ENCODE measurements at regions not wholly inside any gene's neighbourhood (a gene's known extent, or its start where the extent isn't known, plus 50 kb on each side); places are given as distances from the start of the nearest gene placed in this dataset.
A peak's percentile ranks its signal among the peaks of the same experiment; 100 is the strongest.

DNA sequence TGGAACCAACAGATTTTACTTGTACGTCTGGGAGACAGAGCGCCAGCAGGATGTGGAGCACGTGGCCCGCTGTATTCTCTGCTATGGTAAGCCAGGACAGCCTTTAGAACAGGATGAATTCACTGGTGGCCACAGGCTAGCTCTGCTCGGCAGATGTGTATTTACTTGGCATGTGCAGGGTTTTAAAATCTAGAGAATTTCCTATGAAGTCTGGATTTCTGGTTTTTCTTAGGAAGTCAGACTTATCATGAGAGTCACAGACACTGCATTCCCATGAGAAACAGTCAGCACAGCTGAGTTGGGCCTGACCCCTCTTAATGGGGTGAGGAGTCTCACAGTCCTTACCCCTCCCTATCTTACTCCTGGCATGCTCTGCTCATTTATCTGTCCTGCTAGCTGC lies 84.6 kb upstream of the COL6A5 start:
- no peak for DNase-seq (ENCODE audit: low read depth)

DNA sequence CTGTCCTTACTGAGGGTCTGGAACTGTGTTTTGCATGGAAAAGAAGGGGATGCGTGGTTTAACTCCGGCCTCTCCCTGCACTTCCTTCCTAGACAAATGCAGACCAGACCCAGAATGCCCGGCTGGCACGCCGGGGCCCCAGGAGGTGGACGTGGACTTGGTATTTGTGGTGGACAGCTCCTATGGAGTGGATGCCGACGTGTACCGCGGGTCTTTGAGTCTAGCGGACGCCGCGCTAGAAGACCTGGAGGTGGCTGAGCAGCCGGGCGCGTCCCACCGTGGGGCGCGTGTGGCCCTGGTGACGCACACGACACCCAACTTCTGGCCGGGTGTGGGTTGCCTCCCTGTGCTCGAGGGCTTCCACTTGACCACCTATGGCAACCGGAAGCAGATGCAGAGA lies 81.8 kb upstream of the COL6A5 start:
- DNase-seq (ENCODE audit: low read depth), result no peak

DNA sequence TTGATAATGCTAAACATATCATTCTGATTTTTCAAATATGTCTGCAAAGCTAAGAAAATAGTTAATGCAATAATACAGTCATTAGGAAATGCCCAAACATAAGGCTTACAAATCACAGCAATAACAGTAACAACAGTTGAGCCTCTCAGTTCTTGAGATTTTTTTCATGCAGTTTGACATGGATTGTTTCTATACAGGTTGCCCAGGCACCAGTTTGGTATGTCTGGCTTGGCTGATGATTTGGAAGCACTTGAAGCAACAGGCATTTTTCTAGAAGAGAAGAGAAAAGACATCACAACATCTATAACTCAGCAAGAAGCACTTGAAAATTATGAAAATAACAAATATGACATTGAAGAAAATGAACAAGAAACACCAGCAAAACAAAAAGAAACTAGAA lies 78.7 kb upstream of the COL6A5 start:
- DNase-seq (ENCODE audit: low read depth), result no peak

DNA sequence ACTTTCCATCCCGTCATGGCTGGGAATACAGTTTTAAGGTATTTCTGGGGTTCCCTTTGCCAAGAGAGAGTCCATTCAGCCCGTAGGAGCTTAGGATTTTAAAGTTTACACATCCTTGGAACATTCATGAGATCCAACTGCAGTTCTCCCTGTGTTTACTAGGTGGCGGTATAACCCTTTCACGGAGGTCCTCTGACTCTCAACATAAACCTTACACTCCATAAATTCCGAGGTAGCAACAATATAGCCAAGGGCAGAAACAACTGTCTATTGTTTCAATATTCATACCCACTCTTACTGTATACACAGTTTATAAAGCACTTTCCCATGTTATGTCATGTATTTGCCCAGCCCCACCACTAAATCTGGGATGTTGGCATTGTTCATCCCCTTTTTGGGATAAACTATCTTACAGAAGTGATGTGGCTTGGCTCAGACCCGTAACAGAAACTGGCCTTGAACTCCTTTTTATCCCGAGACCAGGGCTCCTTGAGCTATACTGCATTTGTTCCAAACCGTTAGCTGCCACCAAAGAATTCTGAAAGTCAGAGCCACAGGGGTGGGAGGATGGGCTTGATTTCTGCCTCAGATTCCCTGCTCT lies 69.2 kb upstream of the COL6A5 start:
- DNase-seq (ENCODE audit: low read depth), result peak; percentile 45

DNA sequence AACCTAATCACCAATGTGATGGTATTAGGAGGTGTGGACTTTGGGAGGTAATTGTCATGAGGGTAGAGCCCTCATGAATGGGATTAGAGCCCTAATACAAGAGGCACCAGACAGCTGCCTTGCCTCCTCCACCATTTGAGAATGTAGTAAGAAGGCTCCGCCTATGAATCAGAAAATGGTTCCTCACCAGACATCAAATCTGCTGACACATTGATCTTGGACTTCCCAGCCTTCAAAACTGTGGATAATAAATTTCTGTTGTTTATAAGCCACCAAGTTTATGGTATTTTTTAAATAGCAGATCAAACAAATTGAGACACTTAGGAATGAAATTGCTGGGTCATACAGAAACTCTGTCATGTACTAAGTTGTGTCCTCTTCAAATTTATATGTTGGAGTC lies 56.8 kb upstream of the COL6A5 start:
- DNase-seq (ENCODE audit: low read depth), result no peak

DNA sequence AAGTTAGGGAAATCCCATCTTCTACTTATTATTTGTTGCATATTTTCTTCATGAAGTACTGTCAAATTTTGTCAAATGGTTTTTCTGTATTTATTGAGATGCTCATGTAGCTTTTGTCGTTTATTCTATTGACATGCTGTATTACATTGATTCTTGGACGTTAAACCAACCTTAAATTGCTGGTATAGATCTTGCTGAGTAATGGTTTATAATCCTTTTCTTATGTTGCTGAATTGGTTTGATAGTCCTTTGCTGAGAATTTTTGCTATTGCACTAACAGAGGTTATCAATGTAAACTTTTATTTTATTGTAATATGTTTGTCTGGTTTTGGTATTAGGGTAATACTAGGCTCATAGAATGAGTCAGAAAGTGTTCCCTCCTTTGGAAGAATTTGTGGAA lies 54.3 kb upstream of the COL6A5 start:
- no peak for DNase-seq (ENCODE audit: low read depth)

DNA sequence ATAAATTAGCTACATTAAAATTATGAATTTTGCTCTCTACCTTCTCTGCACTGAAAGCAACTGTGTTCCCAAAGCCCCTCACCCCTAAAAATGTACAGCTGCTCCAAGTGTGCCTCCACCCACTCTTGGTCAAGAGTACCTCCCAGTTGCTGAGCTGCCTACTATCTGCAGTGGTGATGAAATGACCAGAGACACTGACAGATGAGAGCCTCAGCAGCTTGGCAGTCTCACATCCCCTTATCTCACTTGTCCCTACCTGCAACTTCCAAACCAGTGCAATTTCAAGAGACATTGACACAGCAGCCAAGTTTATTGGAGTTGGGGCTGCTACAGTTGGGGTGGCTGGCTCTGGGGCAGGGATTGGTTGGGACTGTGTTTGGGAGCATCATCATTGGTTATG lies 52.2 kb upstream of the COL6A5 start:
- no peak for DNase-seq (ENCODE audit: low read depth)
